HEK293 (cell line): ENCODE measurements at regions not wholly inside any gene's neighbourhood (a gene's known extent, or its start where the extent isn't known, plus 50 kb on each side); places are given as distances from the start of the nearest gene placed in this dataset.

Source experiments
- CTCF ChIA-PET: fragments of 350-600 bp; formaldehyde crosslinking; extraction: SDS; loops from one replicate; lab custom pipeline; 2021; ENCODE audit warnings: antibody characterized with exemption; lab: Yijun Ruan, JAX
- POLR2A ChIA-PET: fragments of 300-600 bp; formaldehyde crosslinking; extraction: SDS; loops from one replicate; lab custom pipeline; 2020; ENCODE audit warnings: antibody characterized with exemption, inconsistent platforms; lab: Yijun Ruan, JAX
- H3K27ac ChIP-seq: fragments of 200-500 bp; sonication (Bioruptor generic); 2 replicates; pipeline ENCODE4 v1.5.1; 2014; ENCODE audit warnings: low read depth, low read length, control low read depth, inconsistent platforms; ENCODE audit errors: extremely low read depth
- H3K36me3 ChIP-seq, 2 experiments: fragments of 200-500 bp in 1 of 2; sonication (Bioruptor generic) in 1 of 2; 1 replicate in 1 of 2; 2 replicates in 1 of 2; pipeline ENCODE4 v1.5.1; 2014 to 2017; ENCODE audit warnings: inconsistent platforms in 2 of 2, low read length in 2 of 2; ENCODE audit not compliant: control insufficient read depth in 2 of 2, insufficient read depth in 1 of 2
- H3K4me1 ChIP-seq: fragments of 200-500 bp; sonication (Bioruptor generic); 2 replicates; pipeline ENCODE4 v1.5.1; 2014; ENCODE audit warnings: mild to moderate bottlenecking, low read length, inconsistent platforms; ENCODE audit not compliant: control insufficient read depth, insufficient read depth
- H3K4me3 ChIP-seq: 2 replicates; pipeline ENCODE4 v1.5.1; 2011; ENCODE audit warnings: low read depth, mild to moderate bottlenecking, control low read depth, low read length, moderate library complexity
- H3K9me3 ChIP-seq: fragments of 200-500 bp; sonication (Bioruptor generic); 2 replicates; pipeline ENCODE4 v1.5.1; 2014; ENCODE audit warnings: low read depth, low read length, inconsistent platforms; ENCODE audit not compliant: control insufficient read depth, insufficient read depth
- BCL11A ChIP-seq: fragments of 450-650 bp; formaldehyde crosslinking; IDR thresholded peaks from 2 replicates; pipeline ENCODE4 v1.5.1; 2016; ENCODE audit warnings: low read depth, missing biosample characterization, missing genetic modification characterization
- HIC1 ChIP-seq: fragments of 450-650 bp; formaldehyde crosslinking; IDR thresholded peaks from 2 replicates; pipeline ENCODE4 v1.5.1; 2016; ENCODE audit warnings: missing biosample characterization, missing genetic modification characterization
- HOXC10 ChIP-seq: sonication (generic); formaldehyde crosslinking; IDR thresholded peaks from 2 replicates; pipeline ENCODE4 v1.8.1; 2023; ENCODE audit warnings: mild to moderate bottlenecking, missing genetic modification reagents
- PRDM2 ChIP-seq: fragments of 450-650 bp; formaldehyde crosslinking; IDR thresholded peaks from 2 replicates; pipeline ENCODE4 v1.5.1; 2016; ENCODE audit warnings: missing biosample characterization, missing genetic modification characterization, borderline replicate concordance
- PRDM6 ChIP-seq: fragments of 450-650 bp; formaldehyde crosslinking; IDR thresholded peaks from 2 replicates; pipeline ENCODE4 v1.5.1; 2017; ENCODE audit warnings: missing biosample characterization, missing genetic modification characterization
- REPIN1 ChIP-seq: fragments of 450-650 bp; formaldehyde crosslinking; IDR thresholded peaks from 2 replicates; pipeline ENCODE4 v1.5.1; 2017; ENCODE audit warnings: missing biosample characterization, missing genetic modification characterization, low read depth
- SP3 ChIP-seq: fragments of 450-650 bp; formaldehyde crosslinking; IDR thresholded peaks from 2 replicates; pipeline ENCODE4 v1.5.1; 2016; ENCODE audit warnings: missing biosample characterization, missing genetic modification characterization
- ZFP37 ChIP-seq: fragments of 450-650 bp; formaldehyde crosslinking; IDR thresholded peaks from 2 replicates; pipeline ENCODE4 v1.5.1; 2016; ENCODE audit warnings: missing biosample characterization, missing genetic modification characterization
- ZNF138 ChIP-seq: fragments of 450-650 bp; formaldehyde crosslinking; IDR thresholded peaks from 2 replicates; pipeline ENCODE4 v1.5.1; 2016; ENCODE audit warnings: missing biosample characterization, missing genetic modification characterization, borderline replicate concordance
- ZNF169 ChIP-seq: fragments of 450-650 bp; formaldehyde crosslinking; IDR thresholded peaks from 2 replicates; pipeline ENCODE4 v1.5.1; 2016; ENCODE audit warnings: missing biosample characterization, missing genetic modification characterization
- ZNF174 ChIP-seq: fragments of 450-650 bp; formaldehyde crosslinking; IDR thresholded peaks from 2 replicates; pipeline ENCODE4 v1.5.0; 2017; ENCODE audit warnings: missing biosample characterization, mild to moderate bottlenecking, missing genetic modification characterization
- ZNF26 ChIP-seq: fragments of 450-650 bp; formaldehyde crosslinking; IDR thresholded peaks from 2 replicates; pipeline ENCODE4 v1.5.1; 2016; ENCODE audit warnings: missing biosample characterization, missing genetic modification characterization
- ZNF274 ChIP-seq, 2 experiments: fragments of 200-500 bp in 1 of 2; fragments of 450-650 bp in 1 of 2; sonication (Bioruptor generic) in 1 of 2; formaldehyde crosslinking in 1 of 2; IDR thresholded peaks; 2 replicates each; pipeline versions ENCODE4 v1.5.1 to v1.6.1; 2014 to 2016; ENCODE audit warnings: borderline replicate concordance in 1 of 2, inconsistent platforms in 1 of 2, low read length in 1 of 2, missing biosample characterization in 1 of 2, missing genetic modification characterization in 1 of 2
- ZNF433 ChIP-seq: fragments of 450-650 bp; formaldehyde crosslinking; IDR thresholded peaks from 2 replicates; pipeline ENCODE4 v1.5.1; 2016; ENCODE audit warnings: missing biosample characterization, missing genetic modification characterization, low read depth
- ZNF510 ChIP-seq: fragments of 450-650 bp; formaldehyde crosslinking; IDR thresholded peaks from 2 replicates; pipeline ENCODE4 v1.5.1; 2018; ENCODE audit warnings: mild to moderate bottlenecking, missing genetic modification characterization, missing biosample characterization; ENCODE audit not compliant: insufficient replicate concordance
- ZNF610 ChIP-seq: fragments of 450-650 bp; formaldehyde crosslinking; IDR thresholded peaks from 2 replicates; pipeline ENCODE4 v1.5.1; 2016; ENCODE audit warnings: missing biosample characterization, missing genetic modification characterization, borderline replicate concordance
- ZNF639 ChIP-seq: fragments of 450-650 bp; formaldehyde crosslinking; IDR thresholded peaks from 2 replicates; pipeline ENCODE4 v1.5.1; 2016; ENCODE audit warnings: missing biosample characterization, missing genetic modification characterization
- ZNF76 ChIP-seq: fragments of 450-650 bp; formaldehyde crosslinking; IDR thresholded peaks from 2 replicates; pipeline ENCODE4; 2016; ENCODE audit warnings: low read depth, missing biosample characterization, missing genetic modification characterization, borderline replicate concordance
- ZSCAN5A ChIP-seq: fragments of 450-650 bp; formaldehyde crosslinking; IDR thresholded peaks from 2 replicates; pipeline ENCODE4 v1.5.1; 2016; ENCODE audit warnings: missing biosample characterization, missing genetic modification characterization

GRCh38 chr9:81370096-81370495, 319.3 kb downstream of the TLE1 start:
- CTCF ChIA-PET, result no interaction called here
- Histone ChIP-seq H3K27ac (no peak overlapping the region), H3K4me3 (no peak overlapping the region), H3K9me3 (no peaks in the 10 kb centered on the region), H3K4me1 (peaks cover 4% of the 10 kb centered on the region), H3K36me3 (no peaks in the 10 kb centered on the region)
- POLR2A ChIA-PET, result no interaction called here
- no peak for TF ChIP-seq ZNF510 (tag by site-specific recombination)
- peak; percentile 28; the same call in 1 of the 2 replicates for TF ChIP-seq PRDM6 (tag by site-specific recombination)

GRCh38 chr9:81369121-81369520, 320.2 kb downstream of the TLE1 start:
- no peaks in the 10 kb centered on the region; the same call in 1 of the 2 replicates for H3K4me1 ChIP-seq
- ChIA-PET CTCF (interaction anchor here (0.9 kb wide), 1 partner anchor 41 kb away, joined by 3 read pairs; no protein-coding TSS in a partner anchor), POLR2A (no interaction called here)
- H3K4me3 ChIP-seq, result no peak overlapping the region
- no peak overlapping the region; the same call in 1 of the 2 replicates for H3K27ac ChIP-seq
- no peaks in the 10 kb centered on the region for H3K36me3 ChIP-seq
- H3K9me3 ChIP-seq, result no peaks in the 10 kb centered on the region
- TF ChIP-seq ZNF169 (tag by site-specific recombination) (no peak), SP3 (tag by site-specific recombination) (no peak), BCL11A (tag by site-specific recombination) (no peak), REPIN1 (tag by site-specific recombination) (no peak), ZSCAN5A (tag by site-specific recombination) (no peak), ZNF274 (IDR thresholded peaks at IDR 0.05; ENCODE audit: low read length) (no peak), ZNF274 (tag by site-specific recombination; IDR thresholded peaks at IDR 0.05; ENCODE audit: borderline replicate concordance) (no peak), ZNF26 (tag by site-specific recombination) (no peak), HIC1 (tag by site-specific recombination) (no peak), ZNF610 (no peak), ZNF433 (no peak), ZFP37 (no peak), PRDM2 (tag by site-specific recombination) (no peak), ZNF639 (no peak), HOXC10 (CRISPR knock-in tag) (no peak), ZNF76 (tag by site-specific recombination) (no peak), ZNF174 (no peak), ZNF138 (no peak)
